SH-SY5Y (cell line): ENCODE measurements at regions not wholly inside any gene's neighbourhood (a gene's known extent, or its start where the extent isn't known, plus 50 kb on each side); places are given as distances from the start of the nearest gene placed in this dataset.

ENCODE experiments used
- GATA2 ChIP-seq: IDR thresholded peaks from 2 replicates; pipeline ENCODE4 v1.6.1; 2011; ENCODE audit warnings: mild to moderate bottlenecking, low read depth, low read length
- GATA3 ChIP-seq: IDR thresholded peaks from 2 replicates; pipeline ENCODE4 v1.6.1; 2011; ENCODE audit warnings: low read depth, mild to moderate bottlenecking, low read length, moderate library complexity

DNA sequence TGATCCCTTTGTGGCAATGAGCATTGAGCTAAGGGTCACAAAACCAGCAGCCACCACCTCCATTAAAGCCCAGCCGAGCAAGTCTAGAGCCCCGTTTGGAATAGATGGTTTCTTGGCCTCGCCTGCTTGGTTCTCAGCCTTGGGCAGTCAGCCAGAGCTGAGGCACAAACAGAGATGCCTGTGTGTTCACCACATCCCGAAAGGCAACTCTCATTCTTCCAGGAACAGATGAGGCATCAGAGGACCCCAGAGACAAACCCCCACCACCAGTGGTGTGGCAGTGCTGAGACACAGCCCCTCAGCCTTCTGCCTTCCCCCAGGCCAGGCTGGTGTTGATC lies 203.3 kb upstream of the ZMIZ1 start:
- no peak for TF ChIP-seq GATA2
- TF ChIP-seq GATA3: no peak
